Gastroesophageal sphincter (tissue), 4 donors: ENCODE measurements at regions not wholly inside any gene's neighbourhood (a gene's known extent, or its start where the extent isn't known, plus 50 kb on each side); places are given as distances from the start of the nearest gene placed in this dataset.

Experiments
- ATAC-seq: fragments of 150-250 bp; one replicate; pipeline ENCODE4 v1.9.1; 2016; ENCODE audit warnings: mild to moderate bottlenecking, moderate library complexity
- H3K27ac ChIP-seq, 4 donors: fragments of 200-600 bp; sonication (generic) in 3 of 4; 1 replicate in 3 of 4; 2 replicates in 1 of 4; pipeline ENCODE4 v1.5.1; 2016 to 2019
- H3K27me3 ChIP-seq: fragments of 200-600 bp; sonication (generic); one replicate; pipeline ENCODE4 v1.5.1; 2019
- H3K36me3 ChIP-seq, 2 donors: fragments of 200-600 bp; sonication (generic); one replicate each; pipeline ENCODE4 v1.5.1; 2019; ENCODE audit warnings: control low read depth in 1 of 2
- H3K4me1 ChIP-seq, 3 donors: fragments of 200-600 bp; sonication (generic); 1 replicate in 2 of 3; 2 replicates in 1 of 3; pipeline ENCODE4 v1.5.1; 2016 to 2019; ENCODE audit warnings: control low read depth in 2 of 3
- H3K4me3 ChIP-seq, 2 donors: fragments of 200-600 bp; sonication (generic); one replicate each; pipeline ENCODE4 v1.5.1; 2019; ENCODE audit warnings: mild to moderate bottlenecking in 1 of 2, moderate library complexity in 1 of 2
- H3K9me3 ChIP-seq, 3 donors: fragments of 200-600 bp; sonication (generic); one replicate each; pipeline ENCODE4 v1.5.1; 2017 to 2019; ENCODE audit warnings: control low read depth in 2 of 3
- EP300 ChIP-seq: sonication (generic); formaldehyde crosslinking; IDR thresholded peaks from one replicate; pipeline ENCODE4 v1.6.1; 2017; ENCODE audit warnings: antibody characterized with exemption, mild to moderate bottlenecking
- POLR2A ChIP-seq, 2 donors: fragments of 450-650 bp; IDR thresholded peaks; one replicate each; pipeline ENCODE4 v1.6.1; 2017; ENCODE audit warnings: antibody characterized with exemption in 2 of 2, mild to moderate bottlenecking in 2 of 2, moderate library complexity in 1 of 2
- POLR2AphosphoS5 ChIP-seq: sonication (generic); formaldehyde crosslinking; IDR thresholded peaks from one replicate; pipeline ENCODE4 v1.6.1; 2017; ENCODE audit warnings: antibody characterized with exemption
- WGBS, 2 donors: methylation state at CpG; one replicate each; pipeline ENCODE4 v1.1.5; 2018; ENCODE audit warnings: low coverage in 1 of 2; 5-methylcytosine and 5-hydroxymethylcytosine counted together
- TF ChIP-seq, protein P1 (sequence below), 4 experiments: fragments of 200-600 bp in 2 of 4; fragments of 450-650 bp in 2 of 4; sonication (generic) in 1 of 4; IDR thresholded peaks; one replicate each; pipeline ENCODE4 v1.5.1; 2017 to 2019; ENCODE audit warnings: antibody characterized with exemption in 4 of 4, mild to moderate bottlenecking in 2 of 4, moderate library complexity in 2 of 4

DNA sequence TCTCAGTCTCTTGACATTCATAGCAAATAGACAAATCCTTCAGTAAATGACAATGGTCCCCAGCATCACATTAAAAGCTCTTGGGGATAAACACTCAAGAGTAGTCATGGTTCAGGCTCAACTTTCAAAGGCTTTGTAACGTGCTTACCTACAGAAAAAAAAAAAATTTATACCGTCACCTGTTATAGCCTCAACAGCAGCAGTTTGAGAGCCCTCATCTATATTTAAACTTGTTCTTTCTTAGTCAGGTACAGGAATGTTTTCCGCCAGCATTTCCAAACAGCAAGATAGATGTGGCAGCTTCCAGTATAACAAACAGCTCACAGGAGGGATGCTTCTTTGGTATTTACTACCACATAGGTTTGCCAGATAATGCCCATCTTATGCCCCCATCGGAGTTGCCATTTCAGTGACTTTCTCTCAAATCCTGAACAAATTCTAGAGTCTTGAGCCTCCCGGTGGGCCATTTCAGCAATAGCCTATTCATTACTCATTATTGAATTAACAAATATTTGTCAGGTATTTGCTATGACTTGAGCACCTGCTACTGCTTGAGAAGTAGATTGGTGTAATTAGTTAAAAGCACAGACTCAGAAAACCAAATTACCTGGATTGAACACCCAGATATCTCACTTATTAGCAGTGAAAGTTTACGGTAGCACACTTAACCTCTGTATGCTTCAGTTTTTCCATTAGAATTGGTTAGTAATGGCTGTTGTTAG lies 470.0 kb downstream of the EBF1 start:
- Histone ChIP-seq H3K27ac (no peak overlapping the region), H3K4me1 (no peaks in the 10 kb centered on the region), H3K36me3 (no peaks in the 10 kb centered on the region), H3K4me3 (no peak overlapping the region), H3K27me3 (no peaks in the 10 kb centered on the region), H3K9me3 (no peaks in the 10 kb centered on the region)
- 93% methylated on average over 6 of the region's 6 CpGs for WGBS, 2 donors
- no peak for ATAC-seq
- TF ChIP-seq POLR2A (IDR thresholded peaks at IDR 0.05): no peak
- TF ChIP-seq, protein P1, sequence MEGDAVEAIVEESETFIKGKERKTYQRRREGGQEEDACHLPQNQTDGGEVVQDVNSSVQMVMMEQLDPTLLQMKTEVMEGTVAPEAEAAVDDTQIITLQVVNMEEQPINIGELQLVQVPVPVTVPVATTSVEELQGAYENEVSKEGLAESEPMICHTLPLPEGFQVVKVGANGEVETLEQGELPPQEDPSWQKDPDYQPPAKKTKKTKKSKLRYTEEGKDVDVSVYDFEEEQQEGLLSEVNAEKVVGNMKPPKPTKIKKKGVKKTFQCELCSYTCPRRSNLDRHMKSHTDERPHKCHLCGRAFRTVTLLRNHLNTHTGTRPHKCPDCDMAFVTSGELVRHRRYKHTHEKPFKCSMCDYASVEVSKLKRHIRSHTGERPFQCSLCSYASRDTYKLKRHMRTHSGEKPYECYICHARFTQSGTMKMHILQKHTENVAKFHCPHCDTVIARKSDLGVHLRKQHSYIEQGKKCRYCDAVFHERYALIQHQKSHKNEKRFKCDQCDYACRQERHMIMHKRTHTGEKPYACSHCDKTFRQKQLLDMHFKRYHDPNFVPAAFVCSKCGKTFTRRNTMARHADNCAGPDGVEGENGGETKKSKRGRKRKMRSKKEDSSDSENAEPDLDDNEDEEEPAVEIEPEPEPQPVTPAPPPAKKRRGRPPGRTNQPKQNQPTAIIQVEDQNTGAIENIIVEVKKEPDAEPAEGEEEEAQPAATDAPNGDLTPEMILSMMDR (IDR thresholded peaks at IDR 0.05): no peak
- TF ChIP-seq EP300: no peak
- TF ChIP-seq POLR2AphosphoS5: no peak

DNA sequence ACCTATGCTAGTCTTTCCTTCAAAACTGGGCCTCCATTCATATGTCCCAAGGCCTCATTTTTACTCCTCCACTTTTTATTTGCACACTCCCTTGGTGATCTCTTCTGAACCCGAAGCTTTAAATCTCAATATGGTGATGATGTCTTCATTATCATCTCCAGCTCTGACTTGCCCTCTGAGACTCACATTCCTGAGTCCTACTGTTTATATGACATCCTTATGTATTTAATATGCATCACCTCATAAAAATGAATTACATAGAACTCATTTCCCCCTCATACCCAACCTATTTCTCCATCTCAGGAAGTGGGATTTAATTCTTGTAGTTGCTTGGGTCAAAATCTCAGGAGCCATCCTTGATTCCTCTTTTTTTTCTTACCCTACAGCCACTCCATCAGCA lies 473.0 kb downstream of the EBF1 start:
- Histone ChIP-seq H3K27me3 (no peaks in the 10 kb centered on the region), H3K36me3 (no peaks in the 10 kb centered on the region), H3K27ac (no peak overlapping the region), H3K9me3 (no peaks in the 10 kb centered on the region), H3K4me3 (no peak overlapping the region), H3K4me1 (no peaks in the 10 kb centered on the region)
- TF ChIP-seq POLR2AphosphoS5 (no peak), EP300 (no peak), POLR2A (IDR thresholded peaks at IDR 0.05) (no peak)
- 94 to 100% methylated on average over 1 of the region's 1 CpG for WGBS, 2 donors
- ATAC-seq: no peak

DNA sequence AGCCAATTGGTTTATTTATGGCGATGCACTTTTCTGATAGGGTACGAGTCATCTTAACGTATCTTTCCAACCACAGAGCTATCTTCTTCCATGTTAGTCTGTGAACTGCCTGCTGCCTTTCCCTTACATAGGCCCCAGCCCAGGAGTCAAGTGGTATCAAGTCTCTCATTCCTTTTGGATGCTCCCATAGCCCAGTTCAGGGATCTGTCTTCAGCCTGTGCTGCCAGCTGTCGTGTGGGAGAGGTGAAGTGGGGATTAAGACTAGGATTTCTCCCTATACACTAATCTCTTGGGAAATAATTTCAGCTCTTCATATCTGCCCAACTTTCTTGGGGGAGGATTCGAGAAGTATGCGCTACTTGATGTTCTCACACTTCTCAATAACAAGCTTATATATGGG lies 475.7 kb downstream of the EBF1 start:
- H3K27ac ChIP-seq: no peak overlapping the region
- ATAC-seq: no peak
- H3K36me3 ChIP-seq: no peaks in the 10 kb centered on the region
- no peaks in the 10 kb centered on the region for H3K27me3 ChIP-seq
- peaks cover 3 to 13% (median 4%) of the 10 kb centered on the region in 3 donors for H3K4me1 ChIP-seq
- WGBS, 2 donors: 95 to 96% methylated on average over 6 of the region's 6 CpGs
- TF ChIP-seq POLR2AphosphoS5: no peak
- no peak for TF ChIP-seq POLR2A (IDR thresholded peaks at IDR 0.05)
- TF ChIP-seq, protein P1 (IDR thresholded peaks at IDR 0.05): no peak
- TF ChIP-seq EP300: no peak
- H3K4me3 ChIP-seq: no peak overlapping the region
- H3K9me3 ChIP-seq: no peaks in the 10 kb centered on the region

DNA sequence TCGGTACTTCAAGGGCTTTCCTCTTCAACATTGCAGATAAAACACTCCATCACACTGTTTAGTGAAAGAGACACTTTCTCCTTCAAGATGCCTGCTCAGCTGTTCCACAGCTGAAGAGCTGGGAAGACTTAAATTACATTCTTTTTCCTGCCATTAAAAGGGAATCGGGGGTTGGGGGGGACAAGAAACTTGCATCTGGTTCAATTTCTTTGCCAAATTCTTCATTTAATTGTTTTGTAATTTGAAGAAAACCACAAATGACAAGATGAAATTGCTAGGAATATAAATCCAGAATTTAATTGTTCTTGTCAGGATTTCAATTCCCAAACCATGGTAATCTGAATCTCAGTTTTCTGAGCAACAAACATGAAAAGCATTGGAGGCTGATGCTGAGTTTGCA lies 478.3 kb downstream of the EBF1 start:
- Histone ChIP-seq H3K4me3 (no peak overlapping the region), H3K36me3 (no peaks in the 10 kb centered on the region), H3K9me3 (no peaks in the 10 kb centered on the region), H3K27me3 (no peaks in the 10 kb centered on the region), H3K27ac (no peak overlapping the region), H3K4me1 (peaks cover 6 to 20% (median 8%) of the 10 kb centered on the region in 3 donors)
- ATAC-seq: no peak
- 45 to 67% methylated on average over 2 of the region's 2 CpGs for WGBS, 2 donors
- TF ChIP-seq POLR2AphosphoS5 (no peak), POLR2A (IDR thresholded peaks at IDR 0.05) (no peak), EP300 (no peak)
- TF ChIP-seq, protein P1 (IDR thresholded peaks at IDR 0.05): no peak

DNA sequence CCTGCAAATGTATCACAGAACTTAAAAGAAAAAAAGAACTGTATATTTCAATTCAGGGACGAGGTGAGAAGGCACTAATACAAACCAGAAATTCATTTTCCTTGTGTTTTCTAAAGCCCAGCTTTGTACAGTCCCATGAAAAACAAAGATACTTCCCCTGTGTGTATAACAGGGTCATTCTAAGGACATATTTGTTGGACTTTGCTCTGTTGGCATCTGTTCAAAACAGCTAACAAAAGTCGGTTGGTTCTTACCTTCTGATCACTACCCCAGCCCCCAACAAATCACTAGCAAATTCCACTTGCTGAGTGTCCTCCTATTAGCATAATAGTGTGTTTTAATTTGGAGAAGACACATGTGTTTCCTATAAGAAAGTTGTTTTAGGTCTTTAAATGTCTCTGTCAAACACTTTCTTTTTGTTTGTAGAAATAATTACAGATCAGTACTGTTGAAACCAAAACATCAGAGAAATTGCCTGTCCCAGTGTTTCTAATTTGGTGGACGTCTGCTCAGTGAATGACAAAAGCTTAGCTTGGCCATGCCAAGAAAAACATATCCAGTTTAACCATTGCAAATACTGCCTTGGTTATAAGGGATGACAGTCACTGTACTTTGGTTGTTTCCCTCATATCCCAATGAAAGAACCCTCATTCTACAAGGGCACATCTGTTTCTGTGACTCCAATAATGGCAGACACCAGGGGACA lies 480.5 kb downstream of the EBF1 start:
- Histone ChIP-seq H3K27ac (no peak overlapping the region), H3K36me3 (no peaks in the 10 kb centered on the region), H3K4me3 (no peak overlapping the region), H3K27me3 (no peaks in the 10 kb centered on the region), H3K9me3 (no peaks in the 10 kb centered on the region), H3K4me1 (peaks cover 6 to 20% (median 8%) of the 10 kb centered on the region in 3 donors)
- ATAC-seq: no peak
- WGBS, 2 donors: 8 to 10% methylated on average over 3 of the region's 3 CpGs
- TF ChIP-seq EP300 (no peak), POLR2AphosphoS5 (no peak), POLR2A (IDR thresholded peaks at IDR 0.05) (no peak)
- TF ChIP-seq, protein P1 (IDR thresholded peaks at IDR 0.05): no peak
